Pancreas (tissue), 10 donors: ENCODE measurements at regions not wholly inside any gene's neighbourhood (a gene's known extent, or its start where the extent isn't known, plus 50 kb on each side); places are given as distances from the start of the nearest gene placed in this dataset.

Experiments
- ATAC-seq, 4 donors: fragments of 200-7000 bp; cut with Tn5 transposase; one replicate each; pipeline versions ENCODE4 v1.8.0 to v1.9.1; 2020; ENCODE audit warnings: mild to moderate bottlenecking in 4 of 4, moderate library complexity in 4 of 4
- DNase-seq, 6 donors: peaks; one replicate each; pipeline ENCODE4 v3.0.0-alpha.2; 2020
- FAIRE-seq: peaks from 2 replicates; lab custom pipeline; 2012; peaks lifted over from hg19 to GRCh38; lab: Jason Lieb, UNC
- H3K27ac ChIP-seq, 4 donors: fragments of 200-600 bp; sonication (generic); 1 replicate in 3 of 4; 2 replicates in 1 of 4; pipeline versions ENCODE4 v1.5.0 to v1.8.0; 2020
- H3K27me3 ChIP-seq, 4 donors: fragments of 200-600 bp; one replicate each; pipeline ENCODE4 v1.8.0; 2021
- H3K36me3 ChIP-seq, 3 donors: fragments of 200-600 bp; sonication (generic) in 1 of 3; one replicate each; pipeline versions ENCODE4 v1.5.0 to v1.8.0; 2020 to 2021
- H3K4me1 ChIP-seq, 3 donors: fragments of 200-600 bp; one replicate each; pipeline ENCODE4 v1.8.0; 2021
- H3K4me3 ChIP-seq, 4 donors: fragments of 200-600 bp; sonication (generic) in 2 of 4; one replicate each; pipeline versions ENCODE4 v1.5.0 to v1.8.0; 2020 to 2021
- H3K9me3 ChIP-seq, 4 donors: fragments of 200-600 bp; one replicate each; pipeline ENCODE4 v1.8.0; 2021
- WGBS, 2 donors: extraction: QIAGEN DNeasy Blood & Tissue Kit; methylation state at CpG; one replicate each; pipeline ENCODE4 v1.1.7; 2013; 5-methylcytosine and 5-hydroxymethylcytosine counted together
- intact Hi-C, 3 donors: fragments of 100-400 bp; cut with DNase I; formaldehyde crosslinking; loops; one replicate each; pipeline versions ENCODE4 v1.11.1 to v1.14.2; 2022
- TF ChIP-seq, protein P1 (sequence below), 4 donors: fragments of 200-600 bp; sonication (generic) in 3 of 4; IDR thresholded peaks; one replicate each; pipeline versions ENCODE4 v1.5.0 to v1.8.0; 2021; ENCODE audit warnings: antibody characterized with exemption in 4 of 4
- donor health status: healthy with polysubstance abuse.
- donor health status: DM: no; HTN: no; CAD: no; lungs with moderate emphysema.
- donor health status: DM: no; HTN: no; CAD: no.
- donor health status: control.
- donor health status: control.
- donor health status: Bipolar disorder and iron deficiency.
- donor health status: DM: yes; HTN: yes; CAD: no.
- donor health status: DM: no; HTN: no; CAD: no.
- donor health status: DM: no; HTN: no; CAD: no.
- donor health status: DM: yes; HTN: yes; CAD: no.

GRCh38 chr13:29683041-29683440 is 87.6 kb upstream of the SLC7A1 start:
- TF ChIP-seq, protein P1, sequence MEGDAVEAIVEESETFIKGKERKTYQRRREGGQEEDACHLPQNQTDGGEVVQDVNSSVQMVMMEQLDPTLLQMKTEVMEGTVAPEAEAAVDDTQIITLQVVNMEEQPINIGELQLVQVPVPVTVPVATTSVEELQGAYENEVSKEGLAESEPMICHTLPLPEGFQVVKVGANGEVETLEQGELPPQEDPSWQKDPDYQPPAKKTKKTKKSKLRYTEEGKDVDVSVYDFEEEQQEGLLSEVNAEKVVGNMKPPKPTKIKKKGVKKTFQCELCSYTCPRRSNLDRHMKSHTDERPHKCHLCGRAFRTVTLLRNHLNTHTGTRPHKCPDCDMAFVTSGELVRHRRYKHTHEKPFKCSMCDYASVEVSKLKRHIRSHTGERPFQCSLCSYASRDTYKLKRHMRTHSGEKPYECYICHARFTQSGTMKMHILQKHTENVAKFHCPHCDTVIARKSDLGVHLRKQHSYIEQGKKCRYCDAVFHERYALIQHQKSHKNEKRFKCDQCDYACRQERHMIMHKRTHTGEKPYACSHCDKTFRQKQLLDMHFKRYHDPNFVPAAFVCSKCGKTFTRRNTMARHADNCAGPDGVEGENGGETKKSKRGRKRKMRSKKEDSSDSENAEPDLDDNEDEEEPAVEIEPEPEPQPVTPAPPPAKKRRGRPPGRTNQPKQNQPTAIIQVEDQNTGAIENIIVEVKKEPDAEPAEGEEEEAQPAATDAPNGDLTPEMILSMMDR (IDR thresholded peaks at IDR 0.05), result no peak
- DNase-seq (no peak), ATAC-seq (no peak), FAIRE-seq (no peak)
- intact Hi-C loops, result no loop called here
- Histone ChIP-seq H3K27ac (no peak overlapping the region), H3K4me3 (no peak overlapping the region), H3K4me1 (no peaks in the 10 kb centered on the region), H3K27me3 (no peaks in the 10 kb centered on the region), H3K9me3 (no peaks in the 10 kb centered on the region), H3K36me3 (no peaks in the 10 kb centered on the region)
- WGBS, 2 donors, result 58 to 64% methylated on average over 4 of the region's 4 CpGs

DNA sequence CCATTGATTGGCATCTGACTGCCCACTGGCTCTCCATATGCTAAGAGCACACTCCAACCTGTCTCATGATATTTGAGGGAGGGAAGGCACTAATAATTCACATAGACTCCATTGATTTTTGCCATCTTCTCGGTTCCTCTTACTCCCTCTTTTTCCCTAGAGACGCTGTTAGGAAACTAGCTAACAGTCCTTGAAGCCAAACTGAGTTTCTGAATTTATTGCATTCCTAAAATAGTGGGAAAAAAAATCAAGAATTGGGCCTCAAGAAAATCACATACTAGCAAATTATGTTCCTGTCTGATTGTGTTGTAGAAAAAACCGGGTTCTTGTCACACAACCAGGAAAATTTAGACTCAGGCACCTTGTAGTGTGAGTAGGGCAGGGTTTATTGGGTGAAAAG is 86.4 kb upstream of the SLC7A1 start:
- DNase-seq, result no peak
- Histone ChIP-seq H3K27ac (no peak overlapping the region), H3K27me3 (no peaks in the 10 kb centered on the region), H3K4me3 (no peak overlapping the region), H3K36me3 (no peaks in the 10 kb centered on the region), H3K4me1 (no peaks in the 10 kb centered on the region), H3K9me3 (no peaks in the 10 kb centered on the region)
- TF ChIP-seq, protein P1 (IDR thresholded peaks at IDR 0.05), result no peak
- no peak for ATAC-seq
- WGBS, 2 donors, result 73 to 76% methylated on average over 3 of the region's 3 CpGs
- no peak for FAIRE-seq
- intact Hi-C loops, result no loop called here

GRCh38 chr13:29679396-29680053 is 84.0 kb upstream of the SLC7A1 start:
- H3K9me3 ChIP-seq, result no peaks in the 10 kb centered on the region
- H3K27me3 ChIP-seq, result no peaks in the 10 kb centered on the region
- no peaks in the 10 kb centered on the region for H3K4me1 ChIP-seq
- TF ChIP-seq, protein P1 (IDR thresholded peaks at IDR 0.05), result no peak
- H3K27ac ChIP-seq, result no peak overlapping the region
- 20 to 32% methylated on average over 9 of the region's 9 CpGs for WGBS, 2 donors
- intact Hi-C loops, result no loop called here
- peak; percentile 61 to 84 (median 73) for ATAC-seq
- no peaks in the 10 kb centered on the region for H3K36me3 ChIP-seq
- peak in 4 of 6 donors; percentile 16 to 39 (median 36) for DNase-seq
- no peak for FAIRE-seq
- H3K4me3 ChIP-seq, result no peak overlapping the region

DNA sequence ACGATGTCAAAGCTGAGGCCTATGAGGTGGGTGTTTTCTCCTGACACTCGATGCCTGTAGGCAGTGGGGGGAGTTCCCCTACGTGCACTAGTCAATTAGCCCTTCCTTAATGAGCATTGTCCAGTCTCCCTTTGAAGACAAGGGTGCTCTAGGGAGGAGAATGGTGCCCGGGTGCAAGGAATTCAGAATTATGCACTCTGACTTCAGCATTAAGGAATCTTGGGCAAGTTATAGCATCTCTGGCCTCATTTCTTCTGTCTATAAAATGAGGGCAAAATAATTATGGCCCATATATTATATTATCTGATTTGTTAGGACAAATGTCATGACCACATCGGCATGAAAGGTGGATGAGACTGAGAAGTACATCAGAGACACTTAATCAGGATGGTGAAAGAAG is 82.1 kb upstream of the SLC7A1 start:
- no peaks in the 10 kb centered on the region for H3K36me3 ChIP-seq
- no peak overlapping the region for H3K4me3 ChIP-seq
- H3K27ac ChIP-seq, result no peak overlapping the region
- TF ChIP-seq, protein P1 (IDR thresholded peaks at IDR 0.05), result no peak
- no peaks in the 10 kb centered on the region for H3K9me3 ChIP-seq
- intact Hi-C loops, result no loop called here
- DNase-seq (no peak), ATAC-seq (no peak), FAIRE-seq (no peak)
- 83 to 86% methylated on average over 5 of the region's 5 CpGs for WGBS, 2 donors
- no peaks in the 10 kb centered on the region for H3K4me1 ChIP-seq
- H3K27me3 ChIP-seq, result no peaks in the 10 kb centered on the region

- peak in 2 of 6 donors; percentile 5 to 22 for DNase-seq
- H3K4me3 ChIP-seq, result no peak overlapping the region
- no peak overlapping the region for H3K27ac ChIP-seq
- intact Hi-C loops, result no loop called here
- H3K36me3 ChIP-seq, result no peaks in the 10 kb centered on the region
- peak; percentile 38 to 79 (median 72) for ATAC-seq
- FAIRE-seq, result no peak
- TF ChIP-seq, protein P1 (IDR thresholded peaks at IDR 0.05), result no peak
- H3K9me3 ChIP-seq, result no peaks in the 10 kb centered on the region
- H3K4me1 ChIP-seq, result no peaks in the 10 kb centered on the region
- 25 to 33% methylated on average over 9 of the region's 9 CpGs for WGBS, 2 donors
- H3K27me3 ChIP-seq, result no peaks in the 10 kb centered on the region
Observed at GRCh38 chr13:29676941-29677452, 81.5 kb upstream of the SLC7A1 start.
